ENCODE measurements at regions not wholly inside any gene's neighbourhood (a gene's known extent, or its start where the extent isn't known, plus 50 kb on each side); places are given as distances from the start of the nearest gene placed in this dataset.

GRCh38 chr13:59546178-59546577 is 617.5 kb downstream of the DIAPH3 start:
- DNase-seq (ENCODE audit: low spot score), result no peak

- no peak for DNase-seq (ENCODE audit: low spot score)
These were observed 615.8 kb downstream of the DIAPH3 start for GRCh38 chr13:59547950-59548349.

GRCh38 chr13:59562924-59563323 is 600.8 kb downstream of the DIAPH3 start:
- DNase-seq (ENCODE audit: low spot score), result no peak

- no peak for DNase-seq (ENCODE audit: low spot score)
These were observed 597.2 kb downstream of the DIAPH3 start for GRCh38 chr13:59566561-59566960.

- DNase-seq (ENCODE audit: low spot score), result no peak
These were observed 595.4 kb downstream of the DIAPH3 start for GRCh38 chr13:59568306-59568705.

GRCh38 chr13:59570204-59570603 is 593.5 kb downstream of the DIAPH3 start:
- DNase-seq (ENCODE audit: low spot score), result no peak

GRCh38 chr13:59584101-59584500 is 579.6 kb downstream of the DIAPH3 start:
- no peak for DNase-seq (ENCODE audit: low spot score)

- no peak for DNase-seq (ENCODE audit: low spot score)
These were observed 578.7 kb downstream of the DIAPH3 start for GRCh38 chr13:59584761-59585670.

GRCh38 chr13:59587030-59587429 is 576.7 kb downstream of the DIAPH3 start:
- DNase-seq (ENCODE audit: low spot score), result no peak

- DNase-seq (ENCODE audit: low spot score), result no peak
These were observed 575.6 kb downstream of the DIAPH3 start for GRCh38 chr13:59587971-59588716.

GRCh38 chr13:59588717-59589067 is 575.0 kb downstream of the DIAPH3 start:
- no peak for DNase-seq (ENCODE audit: low spot score)

GRCh38 chr13:59601993-59602392 is 561.7 kb downstream of the DIAPH3 start:
- no peak for DNase-seq (ENCODE audit: low spot score)

GRCh38 chr13:59603646-59604045 is 560.1 kb downstream of the DIAPH3 start:
- DNase-seq (ENCODE audit: low spot score), result no peak

- no peak for DNase-seq (ENCODE audit: low spot score)
These were observed 556.6 kb downstream of the DIAPH3 start for GRCh38 chr13:59607172-59607571.

GRCh38 chr13:59607780-59608233 is 555.9 kb downstream of the DIAPH3 start:
- DNase-seq (ENCODE audit: low spot score), result no peak

GRCh38 chr13:59609421-59609820 is 554.3 kb downstream of the DIAPH3 start:
- DNase-seq (ENCODE audit: low spot score), result no peak
